ENCODE measurements at regions not wholly inside any gene's neighbourhood (a gene's known extent, or its start where the extent isn't known, plus 50 kb on each side); places are given as distances from the start of the nearest gene placed in this dataset.

- no peak for DNase-seq
Measured at GRCh38 chr3:72290859-72291638, 506.1 kb upstream of the PROK2 start.

- DNase-seq = no peak
Measured at GRCh38 chr3:72289692-72290071, 504.7 kb upstream of the PROK2 start.

- no peak for DNase-seq
Measured at GRCh38 chr3:72288955-72289691, 504.2 kb upstream of the PROK2 start.

GRCh38 chr3:72287956-72288355 lies 503.0 kb upstream of the PROK2 start:
- DNase-seq = no peak

GRCh38 chr3:72285502-72285901 lies 500.6 kb upstream of the PROK2 start:
- DNase-seq = no peak

- DNase-seq = no peak
Measured at GRCh38 chr3:72284471-72284870, 499.5 kb upstream of the PROK2 start.

- DNase-seq = no peak
Measured at GRCh38 chr3:72282918-72283317, 498.0 kb upstream of the PROK2 start.

- DNase-seq = no peak
Measured at GRCh38 chr3:72281551-72281950, 496.6 kb upstream of the PROK2 start.

- no peak for DNase-seq
Measured at GRCh38 chr3:72280876-72281275, 495.9 kb upstream of the PROK2 start.

- no peak for DNase-seq
Measured at GRCh38 chr3:72279631-72280041, 494.7 kb upstream of the PROK2 start.

GRCh38 chr3:72279068-72279604 lies 494.2 kb upstream of the PROK2 start:
- no peak for DNase-seq

GRCh38 chr3:72278349-72279067 lies 493.6 kb upstream of the PROK2 start:
- no peak for DNase-seq

- DNase-seq = no peak
Measured at GRCh38 chr3:72277710-72278109, 492.8 kb upstream of the PROK2 start.

- DNase-seq = no peak
Measured at GRCh38 chr3:72276806-72277205, 491.9 kb upstream of the PROK2 start.

- DNase-seq = no peak
Measured at GRCh38 chr3:72275331-72275751, 490.4 kb upstream of the PROK2 start.

- no peak for DNase-seq
Measured at GRCh38 chr3:72274493-72275330, 489.8 kb upstream of the PROK2 start.

- no peak for DNase-seq
Measured at GRCh38 chr3:72273615-72274014, 488.7 kb upstream of the PROK2 start.

- no peak for DNase-seq
Measured at GRCh38 chr3:72272356-72272755, 487.4 kb upstream of the PROK2 start.

- no peak for DNase-seq
Measured at GRCh38 chr3:72271923-72272322, 487.0 kb upstream of the PROK2 start.

- DNase-seq = no peak
Measured at GRCh38 chr3:72271216-72271615, 486.3 kb upstream of the PROK2 start.

- no peak for DNase-seq
Measured at GRCh38 chr3:72270730-72271129, 485.8 kb upstream of the PROK2 start.

GRCh38 chr3:72270072-72270681 lies 485.2 kb upstream of the PROK2 start:
- DNase-seq = no peak
